H1 (cell line): ENCODE measurements at regions not wholly inside any gene's neighbourhood (a gene's known extent, or its start where the extent isn't known, plus 50 kb on each side); places are given as distances from the start of the nearest gene placed in this dataset.

Experiments used
- CTCF ChIA-PET: fragments of 300-600 bp; sonication (Branson Sonifier 250); formaldehyde crosslinking; loops from one replicate; lab custom pipeline; 2021; ENCODE audit not compliant: partially characterized antibody; lab: Charles Lee
- POLR2A ChIA-PET: fragments of 300-600 bp; sonication (Branson Sonifier 250); formaldehyde crosslinking; loops from one replicate; lab custom pipeline; 2021; ENCODE audit warnings: inconsistent platforms; ENCODE audit not compliant: partially characterized antibody; lab: Charles Lee
- DNase-seq, 2 experiments: peaks; one replicate each; pipeline versions ENCODE4 v3.0.0 to v3.0.0-alpha.2; 2010 to 2022; ENCODE audit warnings: low spot score in 2 of 2, low read depth in 1 of 2, mixed read lengths in 1 of 2
- FAIRE-seq: peaks from 2 replicates; lab custom pipeline; 2011; peaks lifted over from hg19 to GRCh38; lab: Jason Lieb, UNC
- H2AFZ ChIP-seq: 2 replicates; pipeline ENCODE4 v1.8.1; 2012; ENCODE audit warnings: low read length, inconsistent platforms
- H2AK5ac ChIP-seq: 2 replicates; pipeline ENCODE4 v1.6.1; 2013; ENCODE audit warnings: low read depth, low read length
- H2BK120ac ChIP-seq: replicated peaks from 2 replicates; pipeline ENCODE3; 2013; ENCODE audit warnings: low read depth, low read length, inconsistent platforms
- H2BK12ac ChIP-seq: 2 replicates; pipeline ENCODE4 v1.6.1; 2013; ENCODE audit warnings: low read depth, low read length
- H2BK15ac ChIP-seq: 2 replicates; pipeline ENCODE4 v1.6.1; 2013; ENCODE audit warnings: low read length
- H2BK20ac ChIP-seq: 2 replicates; pipeline ENCODE4 v1.6.1; 2013; ENCODE audit warnings: low read length
- H2BK5ac ChIP-seq: 2 replicates; pipeline ENCODE4 v1.6.1; 2013; ENCODE audit warnings: low read depth, low read length
- H3K14ac ChIP-seq: 2 replicates; pipeline ENCODE4 v1.6.1; 2013; ENCODE audit warnings: inconsistent platforms; ENCODE audit not compliant: insufficient read length
- H3K18ac ChIP-seq: 2 replicates; pipeline ENCODE4 v1.6.1; 2013; ENCODE audit warnings: low read length; ENCODE audit errors: extremely low read depth
- H3K23ac ChIP-seq: 2 replicates; pipeline ENCODE4 v1.6.1; 2013; ENCODE audit warnings: inconsistent platforms; ENCODE audit not compliant: insufficient read length
- H3K23me2 ChIP-seq: 2 replicates; pipeline ENCODE4 v1.6.1; 2013; ENCODE audit warnings: low read depth, low read length
- H3K27ac ChIP-seq: 2 replicates; pipeline ENCODE4 v1.6.1; 2011; ENCODE audit warnings: low read depth, low read length, inconsistent platforms
- H3K27me3 ChIP-seq, 4 experiments: replicated peaks in 1 of 4; 1 replicate in 1 of 4; 2 replicates in 3 of 4; pipeline versions ENCODE4 v1.6.1 to v1.8.1; 2011 to 2013; ENCODE audit warnings: low read length in 3 of 4, mild to moderate bottlenecking in 3 of 4, inconsistent platforms in 2 of 4, mixed read lengths in 2 of 4, moderate library complexity in 1 of 4; ENCODE audit not compliant: control insufficient read depth in 3 of 4, insufficient read depth in 3 of 4; ENCODE audit errors: extremely low read depth in 1 of 4
- H3K36me3 ChIP-seq, 4 experiments: 2 replicates each; pipeline versions ENCODE4 v1.6.1 to v1.8.1; 2011 to 2013; ENCODE audit warnings: mild to moderate bottlenecking in 4 of 4, low read length in 3 of 4, moderate library complexity in 2 of 4, control low read depth in 1 of 4, inconsistent platforms in 1 of 4; ENCODE audit not compliant: insufficient read depth in 4 of 4, control insufficient read depth in 2 of 4
- H3K4ac ChIP-seq: replicated peaks from 2 replicates; pipeline ENCODE3; 2013; ENCODE audit warnings: low read length, low read depth, mixed read lengths, inconsistent platforms; ENCODE audit not compliant: insufficient read length
- H3K4me1 ChIP-seq, 4 experiments: replicated peaks in 1 of 4; 1 replicate in 1 of 4; 2 replicates in 3 of 4; pipeline versions ENCODE4 v1.6.1 to v1.8.1; 2011 to 2013; ENCODE audit warnings: low read length in 3 of 4, inconsistent platforms in 2 of 4, mixed read lengths in 1 of 4; ENCODE audit not compliant: insufficient read depth in 4 of 4, control insufficient read depth in 3 of 4
- H3K4me2 ChIP-seq, 2 experiments: 2 replicates each; pipeline versions ENCODE4 v1.6.1 to v1.8.1; 2011 to 2013; ENCODE audit warnings: low read depth in 2 of 2, low read length in 2 of 2, control low read depth in 1 of 2, inconsistent platforms in 1 of 2, mild to moderate bottlenecking in 1 of 2; ENCODE audit not compliant: insufficient read depth in 1 of 2
- H3K4me3 ChIP-seq, 4 experiments: fragments of 200-600, 300-600 bp in 1 of 4; sonication (generic), shearing (Covaris generic), sonication (Bioruptor Twin) in 1 of 4; 2 replicates each; pipeline versions ENCODE4 v1.5.1 to v1.8.1; 2011 to 2016; ENCODE audit warnings: low read length in 4 of 4, low read depth in 3 of 4, control low read depth in 2 of 4, inconsistent platforms in 2 of 4, mild to moderate bottlenecking in 2 of 4, mixed read lengths in 1 of 4, moderate library complexity in 1 of 4; ENCODE audit not compliant: insufficient read depth in 2 of 4; ENCODE audit errors: extremely low read depth in 1 of 4
- H3K56ac ChIP-seq: replicated peaks from 2 replicates; pipeline ENCODE3; 2013; ENCODE audit warnings: low read depth, mild to moderate bottlenecking, mixed read lengths, low read length, inconsistent platforms; ENCODE audit not compliant: insufficient read length
- H3K79me1 ChIP-seq: 2 replicates; pipeline ENCODE4 v1.6.1; 2013; ENCODE audit warnings: low read depth, low read length, control low read depth
- H3K79me2 ChIP-seq, 2 experiments: 2 replicates each; pipeline versions ENCODE4 v1.6.1 to v1.8.1; 2012 to 2013; ENCODE audit warnings: low read length in 2 of 2, mild to moderate bottlenecking in 2 of 2, inconsistent platforms in 1 of 2; ENCODE audit not compliant: insufficient read depth in 2 of 2, control insufficient read depth in 1 of 2
- H3K9ac ChIP-seq, 4 experiments: replicated peaks in 1 of 4; 1 replicate in 1 of 4; 2 replicates in 3 of 4; pipeline versions ENCODE4 v1.6.1 to v1.8.1; 2011 to 2013; ENCODE audit warnings: low read depth in 3 of 4, low read length in 3 of 4, control low read depth in 2 of 4, mild to moderate bottlenecking in 2 of 4, moderate library complexity in 2 of 4, inconsistent platforms in 1 of 4; ENCODE audit errors: extremely low read depth in 1 of 4
- H3K9me3 ChIP-seq, 2 experiments: 2 replicates each; pipeline versions ENCODE4 v1.6.1 to v1.8.1; 2012 to 2013; ENCODE audit warnings: mild to moderate bottlenecking in 2 of 2, moderate library complexity in 2 of 2, control low read depth in 1 of 2, inconsistent platforms in 1 of 2, low read depth in 1 of 2, low read length in 1 of 2, mixed read lengths in 1 of 2; ENCODE audit not compliant: insufficient read depth in 2 of 2
- H4K20me1 ChIP-seq, 2 experiments: replicated peaks in 1 of 2; 2 replicates each; pipeline versions ENCODE3 to v1.8.1; 2011 to 2013; ENCODE audit warnings: inconsistent platforms in 2 of 2, low read length in 2 of 2, mild to moderate bottlenecking in 1 of 2; ENCODE audit not compliant: insufficient read depth in 2 of 2, control insufficient read depth in 1 of 2
- H4K5ac ChIP-seq: 2 replicates; pipeline ENCODE4 v1.6.1; 2013; ENCODE audit warnings: low read length, low read depth, mixed read lengths, inconsistent platforms; ENCODE audit not compliant: insufficient read length
- H4K8ac ChIP-seq: 2 replicates; pipeline ENCODE4 v1.8.0; 2013; ENCODE audit warnings: mild to moderate bottlenecking, moderate library complexity, low read length, inconsistent platforms; ENCODE audit not compliant: insufficient read depth; ENCODE audit errors: extremely low read depth
- H4K91ac ChIP-seq: replicated peaks from 2 replicates; pipeline ENCODE3; 2013; ENCODE audit warnings: low read length, mixed read lengths, inconsistent platforms; ENCODE audit not compliant: insufficient read length
- BRCA1 ChIP-seq: IDR thresholded peaks from 2 replicates; pipeline ENCODE4 v1.6.1; 2012; ENCODE audit warnings: low read depth, low read length, improper control_type of control experiment
- FOSL1 ChIP-seq: IDR thresholded peaks from 2 replicates; pipeline ENCODE4 v1.6.1; 2011; ENCODE audit warnings: mild to moderate bottlenecking, low read depth, low read length, moderate library complexity; ENCODE audit not compliant: insufficient read depth
- GTF2F1 ChIP-seq: IDR thresholded peaks from 2 replicates; pipeline ENCODE4 v1.6.1; 2012; ENCODE audit warnings: low read depth, low read length, improper control_type of control experiment, borderline replicate concordance
- HDAC2 ChIP-seq, 2 experiments: fragments of 300-600 bp in 1 of 2; sonication (generic) in 1 of 2; IDR thresholded peaks; 2 replicates each; pipeline ENCODE4 v1.6.1; 2011 to 2012; ENCODE audit warnings: low read depth in 2 of 2, low read length in 2 of 2, mild to moderate bottlenecking in 2 of 2, moderate library complexity in 2 of 2, borderline replicate concordance in 1 of 2, inconsistent platforms in 1 of 2
- HDAC6 ChIP-seq: IDR thresholded peaks from one replicate; pipeline ENCODE4 v1.7.1; 2012; ENCODE audit warnings: low read depth, mild to moderate bottlenecking, inconsistent platforms, low read length, moderate library complexity
- JUN ChIP-seq: IDR thresholded peaks from 2 replicates; pipeline ENCODE4 v1.6.1; 2011; ENCODE audit warnings: low read depth, mild to moderate bottlenecking, improper control_type of control experiment, low read length
- KDM5A ChIP-seq: fragments of 200-600 bp; IDR thresholded peaks from 2 replicates; pipeline ENCODE4 v1.7.1; 2012; ENCODE audit warnings: mild to moderate bottlenecking, low read length, inconsistent platforms, mixed read lengths
- MAX ChIP-seq: IDR thresholded peaks from 2 replicates; pipeline ENCODE4 v1.6.1; 2012; ENCODE audit warnings: inconsistent platforms
- RBBP5 ChIP-seq: IDR thresholded peaks from 2 replicates; pipeline ENCODE4 v1.7.1; 2012; ENCODE audit warnings: low read depth, mild to moderate bottlenecking, inconsistent platforms, low read length, moderate library complexity, borderline replicate concordance
- SIX5 ChIP-seq: IDR thresholded peaks from 2 replicates; pipeline ENCODE4 v1.6.1; 2011; ENCODE audit warnings: mild to moderate bottlenecking, low read depth, low read length
- SP4 ChIP-seq: IDR thresholded peaks from 2 replicates; pipeline ENCODE4 v1.6.1; 2012; ENCODE audit warnings: low read length, inconsistent platforms
- SUZ12 ChIP-seq: fragments of 200-600 bp; sonication (generic); IDR thresholded peaks from 2 replicates; pipeline ENCODE4 v1.6.1; 2012; ENCODE audit warnings: mild to moderate bottlenecking, inconsistent platforms, low read length, moderate library complexity, mixed read lengths
- TEAD4 ChIP-seq: IDR thresholded peaks from 2 replicates; pipeline ENCODE4 v1.6.1; 2012; ENCODE audit warnings: low read depth, low read length, inconsistent platforms, mixed read lengths
- WGBS, 2 experiments: shearing (Covaris generic) in 1 of 2; methylation state at CpG; one replicate each; pipeline versions ENCODE4 v1.1.6 to v1.1.7; 2013 to 2015; ENCODE audit warnings: low lambda C conversion rate in 2 of 2, mixed read lengths in 2 of 2, inconsistent platforms in 1 of 2, low coverage in 1 of 2, missing lambda C conversion rate in 1 of 2; ENCODE audit not compliant: insufficient replicate concordance in 2 of 2, insufficient coverage in 1 of 2, insufficient read length in 1 of 2; ENCODE audit errors: extremely low coverage in 1 of 2, missing lambda C conversion rate in 1 of 2; 5-methylcytosine and 5-hydroxymethylcytosine counted together

DNA sequence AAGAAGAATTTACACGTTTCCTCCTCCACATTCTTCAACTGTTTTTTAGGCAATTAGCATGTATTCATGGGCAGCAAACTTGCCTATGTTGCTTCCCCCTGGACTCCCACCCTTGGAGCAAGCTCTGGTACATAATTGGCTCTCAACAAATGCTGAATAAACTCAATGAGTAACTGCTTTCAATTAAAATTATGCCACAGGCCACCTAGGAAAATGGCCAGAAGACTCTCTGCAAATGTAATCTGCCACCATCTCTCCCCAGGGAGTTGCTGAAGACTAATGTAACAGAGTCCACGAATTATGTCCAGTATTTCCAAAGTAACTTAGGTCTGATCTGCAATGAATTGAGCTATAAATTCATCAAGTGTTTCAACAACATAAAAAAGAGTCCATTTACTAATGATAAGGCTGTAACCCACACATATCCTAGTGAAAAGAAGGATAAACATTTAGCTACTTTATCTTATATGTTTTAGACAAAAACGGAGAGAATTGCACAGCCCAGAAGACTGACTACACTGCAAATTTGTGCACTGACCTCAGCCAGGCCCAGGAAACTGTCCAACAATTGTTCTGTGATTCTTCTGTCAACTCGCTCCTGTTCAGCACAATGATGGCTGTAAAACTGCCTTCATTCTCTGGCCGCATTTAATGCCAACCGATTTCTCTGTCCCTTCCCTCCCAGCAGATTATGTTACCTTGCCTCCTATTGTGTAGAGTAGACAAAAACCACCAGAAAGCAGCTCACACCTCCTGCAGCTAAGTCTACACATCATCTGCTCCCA is 808.6 kb upstream of the ARGLU1 start:
- no peaks in the 10 kb centered on the region for H3K9me3 ChIP-seq
- no peaks in the 10 kb centered on the region for H3K79me2 ChIP-seq
- no peak overlapping the region for H3K27ac ChIP-seq
- H3K14ac ChIP-seq: no peak overlapping the region
- FAIRE-seq (no peak), DNase-seq (no peak)
- H2AK5ac ChIP-seq: no peak overlapping the region
- no peak overlapping the region for H3K4me3 ChIP-seq
- no peaks in the 10 kb centered on the region for H3K79me1 ChIP-seq
- CTCF ChIA-PET: interaction anchor here (1.0 to 3.0 kb wide), 4 partner anchors 12 to 535 kb away, joined by 3 to 11 read pairs (median 4); no protein-coding TSS in a partner anchor
- no peak overlapping the region for H2BK15ac ChIP-seq
- no peak overlapping the region for H2BK5ac ChIP-seq
- H4K8ac ChIP-seq: no peak overlapping the region
- H2AFZ ChIP-seq: no peak overlapping the region
- 85% methylated on average over 6 of the region's 6 CpGs; no CpG with 5 or more reads in 1 of the 2 experiments for WGBS, 2 experiments
- no peak overlapping the region for H2BK120ac ChIP-seq
- H3K27me3 ChIP-seq: no peaks in the 10 kb centered on the region
- no peak overlapping the region for H3K4me2 ChIP-seq
- no peaks in the 10 kb centered on the region for H3K36me3 ChIP-seq
- no peak overlapping the region for H4K5ac ChIP-seq
- POLR2A ChIA-PET: no interaction called here
- H3K9ac ChIP-seq: no peak overlapping the region
- no peak overlapping the region for H3K56ac ChIP-seq
- no peak overlapping the region for H4K91ac ChIP-seq
- no peak overlapping the region for H3K18ac ChIP-seq
- no peak overlapping the region for H2BK20ac ChIP-seq
- H3K23ac ChIP-seq: no peak overlapping the region
- no peaks in the 10 kb centered on the region for H4K20me1 ChIP-seq
- H3K23me2 ChIP-seq: no peaks in the 10 kb centered on the region; the same call in 1 of the 2 replicates
- no peak overlapping the region for H2BK12ac ChIP-seq
- H3K4ac ChIP-seq: no peak overlapping the region
- H3K4me1 ChIP-seq: peaks cover 0 to 3% (median under 1%) of the 10 kb centered on the region in 4 experiments; a peak in 2 of 7 replicates
- no peak for TF ChIP-seq BRCA1
- no peak for TF ChIP-seq HDAC2 (IDR thresholded peaks at IDR 0.05; ENCODE audit: borderline replicate concordance in 1 of 2, low read depth in 2 of 2, low read length in 2 of 2)
- no peak for TF ChIP-seq TEAD4
- TF ChIP-seq KDM5A: no peak
- TF ChIP-seq MAX: no peak
- no peak for TF ChIP-seq JUN
- TF ChIP-seq SP4: no peak
- TF ChIP-seq RBBP5: no peak
- TF ChIP-seq GTF2F1: no peak
- TF ChIP-seq SIX5: no peak
- TF ChIP-seq HDAC6: no peak
- TF ChIP-seq SUZ12: no peak
- TF ChIP-seq FOSL1: no peak
